NCI-H526 treated with DMSO at 0.1 percent for 48 hours (cell line): ENCODE measurements at regions not wholly inside any gene's neighbourhood (a gene's known extent, or its start where the extent isn't known, plus 50 kb on each side); places are given as distances from the start of the nearest gene placed in this dataset.
A peak's percentile ranks its signal among the peaks of the same experiment; 100 is the strongest.

Source experiments
- DNase-seq: peaks from one replicate; lab custom pipeline; 2025; lab: John Stamatoyannopoulos, UW

DNA sequence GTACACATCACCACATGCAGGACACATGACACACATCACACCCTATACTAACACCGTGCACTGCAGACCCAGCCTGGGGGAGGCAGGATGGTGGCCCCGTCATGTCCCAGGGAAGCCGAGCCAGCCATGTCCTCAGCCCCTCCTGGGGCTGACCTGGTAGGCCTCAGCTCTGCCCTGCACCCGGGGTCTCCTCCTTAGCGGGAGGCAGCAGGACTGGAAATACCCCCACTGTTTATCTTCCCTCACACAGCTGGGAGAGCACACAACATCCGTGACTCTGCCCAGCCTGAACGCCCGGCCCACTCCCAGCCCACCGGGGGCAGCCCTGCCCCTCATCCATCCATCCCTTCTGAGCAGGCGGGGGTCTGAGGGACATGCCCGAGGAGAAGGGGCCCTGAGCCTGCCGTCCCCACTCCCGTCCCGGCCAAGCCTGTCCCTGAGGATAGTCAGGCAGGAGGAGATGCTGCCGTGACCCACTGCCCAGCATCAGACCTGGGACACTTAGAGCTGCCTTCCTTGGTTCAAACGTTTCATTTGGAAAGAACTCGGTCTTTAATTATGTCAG lies 945.0 kb downstream of the BRD1 start:
- no peak for DNase-seq

DNA sequence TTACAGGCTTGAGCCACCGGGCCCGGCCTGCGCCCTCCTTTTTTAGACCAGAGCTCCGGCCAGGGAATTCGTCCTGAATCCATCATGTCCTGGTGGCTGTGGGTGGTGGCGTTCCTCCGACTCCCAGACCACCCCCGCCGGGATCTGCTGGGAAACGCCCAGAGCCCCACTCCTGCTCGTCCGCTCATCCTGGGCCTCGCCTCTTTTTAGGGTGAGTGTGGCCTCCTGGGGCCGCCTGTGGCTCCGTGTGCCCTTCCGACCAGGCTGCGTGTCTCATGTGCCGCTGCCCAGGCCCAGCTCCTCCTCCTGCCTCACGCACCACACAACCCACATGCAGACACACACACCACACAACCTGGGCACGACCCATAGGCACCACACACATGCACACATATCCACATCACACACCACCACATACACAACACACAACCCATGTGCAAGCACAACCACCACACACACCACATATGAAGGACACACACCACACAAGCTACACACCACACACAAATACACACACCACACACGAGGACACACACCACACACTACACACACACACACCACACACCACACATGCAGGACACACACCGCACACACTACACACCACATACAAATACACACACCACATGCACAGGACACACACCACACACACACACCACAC lies 946.2 kb downstream of the BRD1 start:
- no peak for DNase-seq

DNA sequence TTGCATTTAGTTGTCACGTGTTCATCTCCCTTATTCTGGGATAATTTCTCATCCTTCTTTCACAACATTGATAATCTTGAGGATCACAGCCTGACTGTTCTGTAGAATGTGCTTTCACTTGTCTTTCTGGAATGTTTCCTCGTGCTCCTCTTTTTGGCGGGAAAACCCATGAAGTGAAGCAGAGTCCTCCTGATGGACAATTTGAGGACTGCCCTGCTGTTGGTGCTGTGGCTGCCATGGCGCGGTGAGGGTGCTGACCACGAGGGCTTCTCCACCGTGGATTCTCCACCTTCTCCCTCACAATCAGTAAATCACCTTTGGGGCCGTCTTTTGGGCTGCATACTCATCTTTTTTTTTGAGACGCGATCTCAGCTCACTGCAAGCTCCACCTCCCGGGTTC lies 946.9 kb downstream of the BRD1 start:
- no peak for DNase-seq

DNA sequence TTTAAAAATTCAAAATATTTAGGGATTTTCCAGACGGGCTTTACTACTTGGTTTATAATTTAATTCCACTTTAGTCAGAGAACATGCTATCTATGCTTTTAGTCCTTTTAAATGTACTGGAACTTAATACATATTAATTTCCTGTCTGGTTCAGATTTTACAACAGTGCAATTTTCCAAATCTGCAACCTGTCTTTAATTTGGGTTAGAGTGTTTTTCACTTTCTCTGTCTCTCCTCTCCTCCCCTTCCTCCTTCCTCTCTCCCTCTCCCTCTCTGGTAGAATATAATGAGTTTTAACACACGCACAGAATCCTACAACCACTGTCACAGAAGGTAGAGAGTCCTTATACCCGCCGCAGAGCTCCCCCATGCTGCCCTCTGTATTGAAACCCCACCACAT lies 950.7 kb downstream of the BRD1 start:
- no peak for DNase-seq

DNA sequence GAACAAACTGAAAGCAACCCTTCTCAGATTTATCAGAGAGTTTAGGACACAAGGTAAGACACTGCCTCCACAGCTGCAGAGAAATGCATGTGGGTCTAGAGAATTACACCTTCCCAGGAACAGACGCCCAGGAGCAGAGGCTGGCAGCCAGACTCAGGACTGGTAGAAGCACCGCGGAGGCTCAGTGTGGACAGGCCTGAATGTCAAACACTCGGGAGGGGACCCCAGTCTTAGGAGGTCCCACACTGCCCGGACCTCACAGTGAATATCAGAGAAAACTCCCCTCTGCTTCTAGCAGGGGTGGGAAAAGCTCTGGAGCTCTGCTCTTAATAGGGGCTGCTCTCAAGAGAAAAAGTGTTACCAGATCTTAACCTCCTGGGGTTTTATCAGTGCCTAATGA lies 952.7 kb downstream of the BRD1 start:
- DNase-seq: no peak

DNA sequence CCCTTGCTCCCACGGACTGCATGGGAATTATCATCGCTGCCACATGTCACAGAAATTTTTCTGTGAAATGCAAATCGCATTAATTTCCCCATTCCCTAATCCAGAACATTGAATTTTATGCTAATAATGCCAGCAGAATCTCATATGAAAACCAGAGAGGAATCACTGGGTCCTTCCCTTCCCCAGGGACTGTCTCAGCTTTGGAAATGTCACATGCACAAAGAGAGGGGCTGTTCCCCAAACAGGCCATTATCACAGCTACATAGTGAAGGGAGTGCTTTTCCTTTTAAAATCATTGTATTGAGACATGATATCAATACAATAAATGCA lies 954.5 kb downstream of the BRD1 start:
- no peak for DNase-seq

DNA sequence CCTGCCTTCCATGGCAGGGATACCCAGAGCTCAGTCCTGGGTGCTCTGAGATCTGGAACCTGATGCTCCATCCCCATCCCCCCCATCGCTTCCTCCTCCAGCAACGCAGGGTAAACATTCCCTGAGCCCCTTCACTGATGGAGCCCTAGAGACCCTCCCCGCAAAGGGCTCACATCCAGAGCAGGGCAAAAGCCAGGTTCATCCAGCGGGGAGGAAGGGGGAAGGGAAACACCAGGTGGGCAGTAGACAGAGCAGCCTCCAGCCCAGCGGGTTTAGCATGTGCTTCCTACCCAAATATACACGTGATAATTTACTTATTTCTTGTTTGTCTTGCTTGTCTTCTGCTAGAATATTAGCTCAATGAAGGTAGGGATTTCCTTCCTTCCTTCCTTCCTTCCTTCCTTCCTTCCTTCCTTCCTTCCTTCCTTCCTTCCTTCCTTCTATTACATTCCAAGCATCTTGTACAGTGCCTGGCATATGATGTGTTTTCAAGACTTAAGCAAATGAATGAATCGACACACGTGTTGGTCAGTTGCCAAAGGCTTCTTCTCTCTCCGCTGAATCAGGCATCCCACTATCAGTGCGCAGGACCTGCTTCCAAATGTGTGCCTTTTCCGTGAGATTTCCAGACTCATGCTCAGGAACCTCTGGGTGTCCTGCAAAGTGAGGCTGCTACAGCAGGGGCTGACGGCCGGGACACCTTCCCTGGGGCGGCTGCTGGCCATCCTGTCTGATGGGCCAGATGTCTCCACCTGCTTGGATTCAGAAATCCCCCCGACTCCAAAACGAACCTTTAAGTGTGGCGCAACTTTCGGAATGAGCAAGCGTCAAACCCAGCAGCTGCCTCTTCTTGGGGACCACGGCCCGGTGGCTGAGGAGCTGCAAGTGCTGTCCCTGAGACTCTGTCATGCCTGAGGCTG lies 955.1 kb downstream of the BRD1 start:
- no peak for DNase-seq

DNA sequence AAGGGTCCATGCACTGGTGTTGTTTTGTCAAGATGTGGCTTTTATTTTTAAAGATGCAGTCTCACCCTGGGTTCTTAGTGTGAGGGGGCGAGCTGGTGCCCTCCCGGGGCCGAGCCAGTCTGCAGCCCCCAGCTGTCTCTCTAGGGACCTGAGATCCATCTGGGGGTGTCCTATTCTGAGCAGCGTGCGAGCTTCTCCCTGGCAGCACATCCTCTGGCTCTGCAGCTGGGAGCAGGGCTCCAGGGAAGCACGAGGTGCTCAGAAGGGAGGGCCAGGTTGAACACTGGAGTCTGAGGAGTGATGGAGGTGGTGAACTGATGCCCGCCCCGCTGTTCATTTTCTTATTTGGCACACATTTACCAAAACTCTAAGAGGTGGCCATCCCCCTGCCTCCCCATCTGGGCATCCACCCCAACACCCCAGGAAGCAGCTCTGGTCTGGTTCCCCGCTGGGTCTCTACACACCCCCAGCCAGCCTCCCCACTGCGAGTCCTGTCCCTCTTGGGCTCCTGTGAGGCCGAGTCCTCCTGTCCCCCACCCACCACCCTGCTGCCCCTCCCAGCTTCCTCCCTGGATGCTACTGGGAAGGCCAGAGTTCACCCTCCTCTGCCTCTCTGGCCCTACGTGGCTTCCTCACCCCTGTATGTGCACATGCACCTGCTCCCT lies 956.4 kb downstream of the BRD1 start:
- DNase-seq: no peak

DNA sequence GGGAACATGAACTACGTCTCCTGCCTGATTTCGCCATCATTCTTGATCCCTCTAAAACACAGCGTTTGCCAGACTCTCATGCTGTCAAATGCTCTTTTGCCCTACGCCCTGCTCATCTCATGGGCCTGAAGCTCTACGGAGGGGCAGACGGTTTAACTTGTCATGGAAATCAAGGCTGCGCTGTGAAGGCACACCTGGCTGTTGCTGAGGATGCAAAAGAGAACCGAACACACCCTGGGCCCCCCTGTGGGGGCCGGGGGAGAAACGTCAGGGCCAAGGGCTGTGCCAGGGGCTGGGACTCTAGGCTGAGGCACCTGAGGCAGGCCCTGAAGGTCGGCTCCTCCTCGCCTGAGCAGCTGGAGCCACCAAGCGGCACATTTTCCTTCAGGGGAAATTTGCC lies 957.2 kb downstream of the BRD1 start:
- peak; percentile 35 for DNase-seq

DNA sequence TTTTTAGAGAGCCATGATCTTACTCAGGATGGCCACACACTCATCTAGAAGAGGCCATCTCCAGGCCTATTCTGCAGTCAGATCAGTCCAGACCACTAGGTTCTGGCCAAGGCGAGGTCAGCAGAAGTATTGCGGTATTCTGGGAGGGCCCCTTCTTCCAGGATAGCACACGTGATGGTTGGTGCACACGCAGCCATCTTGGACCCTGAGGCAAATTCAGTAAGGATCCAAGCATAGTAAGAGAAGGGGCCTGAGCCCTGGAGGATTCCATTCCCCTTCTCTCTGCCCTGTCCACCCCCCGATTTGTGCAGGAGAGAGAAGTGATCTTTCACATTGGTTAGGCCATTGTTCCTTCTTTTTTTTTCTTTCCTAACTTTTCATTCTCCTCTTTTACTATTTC lies 957.9 kb downstream of the BRD1 start:
- no peak for DNase-seq

DNA sequence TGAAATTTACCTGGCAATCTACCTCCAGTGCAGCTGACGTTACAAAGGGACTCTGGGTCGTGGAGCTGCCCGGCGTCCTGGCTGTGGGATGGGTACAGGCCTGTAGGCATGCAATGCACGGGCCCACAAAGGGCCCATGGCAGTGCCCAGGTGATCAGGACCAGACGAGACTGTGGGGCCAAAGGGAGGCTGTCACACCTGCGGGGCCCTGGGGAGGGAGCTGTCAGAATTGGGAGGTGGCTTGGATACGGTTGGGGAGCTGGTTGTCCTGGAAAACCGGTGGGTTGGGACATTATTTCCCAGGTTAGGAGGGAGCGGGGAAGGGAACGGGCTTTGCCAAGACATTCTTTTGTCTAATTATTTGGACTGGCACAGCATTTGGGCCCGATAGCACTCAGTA lies 958.5 kb downstream of the BRD1 start:
- DNase-seq: no peak

DNA sequence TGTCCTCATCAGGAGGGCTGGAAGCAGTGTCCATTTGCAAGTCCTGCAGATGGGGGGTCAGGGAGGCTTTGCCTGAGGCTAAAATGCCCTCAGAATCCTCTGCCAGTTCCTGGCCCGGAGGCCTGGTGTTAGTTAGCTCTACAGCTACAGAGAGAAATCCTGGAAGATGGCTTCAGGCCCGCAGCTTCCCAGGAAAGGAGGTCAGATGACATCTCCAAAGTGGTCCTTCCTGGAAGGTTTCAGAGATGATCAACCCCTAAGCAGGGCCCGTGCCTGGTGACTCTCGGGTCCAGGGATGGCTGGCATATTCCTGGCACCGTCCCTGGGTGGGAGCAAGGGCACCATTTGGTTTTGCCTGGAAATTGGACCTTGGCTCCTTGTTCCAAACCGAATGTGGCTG lies 959.1 kb downstream of the BRD1 start:
- DNase-seq: no peak

DNA sequence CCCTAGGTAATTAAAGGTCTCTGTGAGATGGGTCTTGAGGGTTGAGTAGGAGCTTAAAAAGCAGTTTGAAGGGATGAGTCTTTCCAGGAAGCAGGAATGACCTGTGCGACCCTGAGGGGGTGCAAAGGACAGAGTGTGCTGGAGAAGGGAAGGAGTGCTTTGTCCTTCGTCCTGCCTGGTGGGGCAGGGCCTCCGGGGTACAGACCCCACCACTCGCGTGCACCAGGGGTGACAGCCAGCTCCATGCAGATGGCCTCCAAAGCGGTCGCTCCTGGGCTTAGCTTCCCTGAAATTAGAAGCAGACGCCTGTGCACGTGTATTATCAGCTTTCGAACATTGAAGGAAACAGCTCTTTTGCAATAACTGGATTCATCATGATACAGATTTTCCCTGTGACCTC lies 959.8 kb downstream of the BRD1 start:
- DNase-seq: no peak

DNA sequence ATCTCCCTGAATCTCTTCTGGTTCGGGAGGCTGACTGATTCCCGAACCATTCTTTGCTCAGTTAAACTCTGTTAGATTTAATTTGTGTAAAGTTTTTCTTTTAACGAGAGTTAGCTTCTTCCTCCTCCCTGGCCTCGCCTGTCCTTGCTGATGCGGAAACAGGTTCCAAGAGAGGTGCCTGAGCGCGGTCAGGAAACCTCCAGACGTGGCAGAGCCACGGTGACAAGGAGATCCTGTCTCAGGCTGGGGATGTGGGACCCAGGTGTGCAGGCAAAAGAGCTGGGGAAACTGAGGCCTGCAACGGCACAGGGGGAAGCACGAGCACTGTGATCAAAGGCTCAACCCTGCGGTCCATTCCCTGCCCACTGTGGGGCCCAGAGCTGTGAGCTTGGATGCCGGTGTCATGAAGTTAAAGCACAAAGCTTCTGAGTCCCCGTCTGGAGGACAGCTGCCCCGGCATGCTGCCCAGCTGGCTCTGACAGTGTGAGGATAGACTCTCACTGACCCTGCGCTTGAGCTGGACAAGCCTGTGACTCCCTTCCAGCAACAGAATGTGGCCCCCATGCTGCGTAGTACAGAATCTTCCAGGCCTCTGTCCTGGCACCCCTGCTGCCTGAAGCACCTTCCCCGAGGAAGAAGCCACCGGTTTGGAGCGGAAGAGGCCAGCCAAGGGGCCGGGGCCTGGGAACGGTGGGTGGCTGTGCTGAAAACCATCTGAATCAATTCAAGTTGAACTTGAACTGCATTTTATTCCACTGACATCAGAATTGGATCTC lies 960.6 kb downstream of the BRD1 start:
- no peak for DNase-seq

DNA sequence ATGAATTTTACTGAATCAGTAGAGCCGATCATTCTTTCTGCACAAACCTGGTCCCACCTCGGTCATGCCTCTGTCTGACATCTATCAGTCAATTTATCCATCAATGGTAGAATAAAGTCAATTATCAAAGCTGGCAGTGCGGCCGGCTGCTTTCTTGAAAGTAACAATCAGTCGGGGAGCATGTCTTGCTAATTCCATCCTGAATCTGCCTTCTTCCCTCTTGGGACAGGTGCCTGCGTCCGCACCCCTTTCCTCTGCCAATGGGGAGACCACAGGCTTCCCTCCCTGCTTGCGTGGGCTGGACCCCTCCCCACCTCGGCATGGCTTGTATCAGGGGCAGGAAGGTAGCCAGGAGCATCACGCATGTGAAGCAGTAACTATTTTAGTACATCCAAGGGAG lies 962.9 kb downstream of the BRD1 start:
- DNase-seq: no peak

DNA sequence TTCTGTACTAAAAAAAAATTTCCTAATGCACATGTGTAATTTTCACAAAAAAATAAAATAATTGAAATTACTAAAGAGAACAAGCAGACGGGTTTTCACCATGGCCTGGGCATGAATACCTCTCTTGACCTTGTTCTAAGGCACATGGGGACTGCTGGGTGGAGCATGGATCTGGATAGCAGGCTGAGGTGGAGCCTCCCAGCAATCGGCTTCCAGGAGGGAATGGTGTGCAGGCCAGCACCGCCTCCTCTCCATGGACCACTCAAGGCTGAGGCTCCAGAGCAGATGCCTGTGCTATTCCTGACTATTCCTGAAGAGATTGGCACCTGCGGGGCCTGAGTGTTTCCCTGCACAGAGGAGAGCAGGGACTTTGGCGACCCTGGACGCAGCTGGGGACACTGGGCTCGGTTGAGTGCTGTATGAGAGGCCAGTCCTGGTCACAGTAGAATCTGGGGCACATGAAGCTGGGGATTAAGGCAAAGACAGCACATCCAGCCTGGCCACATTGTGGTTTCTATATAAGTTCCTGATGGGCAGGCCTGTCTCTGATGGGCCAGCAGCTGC lies 963.6 kb downstream of the BRD1 start:
- DNase-seq: no peak

DNA sequence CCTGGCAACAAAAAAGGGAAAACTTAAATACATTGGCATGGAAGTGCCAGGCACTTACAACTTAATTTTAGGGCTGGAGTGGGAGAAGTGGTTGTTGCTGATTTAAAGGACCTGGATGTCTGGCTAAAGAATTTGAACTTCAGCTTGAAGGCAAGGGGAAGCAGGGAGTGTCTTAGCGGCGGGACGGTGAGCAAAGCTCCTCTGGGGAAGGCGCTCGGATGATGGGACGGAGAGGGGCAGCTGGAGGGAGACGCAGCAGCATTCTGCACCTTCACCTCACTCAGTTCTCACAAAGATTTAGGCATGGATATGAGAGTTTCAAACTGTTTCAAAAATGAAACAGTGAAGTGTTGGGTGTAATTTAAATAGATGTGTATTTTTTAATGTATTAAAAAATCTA lies 967.1 kb downstream of the BRD1 start:
- no peak for DNase-seq

DNA sequence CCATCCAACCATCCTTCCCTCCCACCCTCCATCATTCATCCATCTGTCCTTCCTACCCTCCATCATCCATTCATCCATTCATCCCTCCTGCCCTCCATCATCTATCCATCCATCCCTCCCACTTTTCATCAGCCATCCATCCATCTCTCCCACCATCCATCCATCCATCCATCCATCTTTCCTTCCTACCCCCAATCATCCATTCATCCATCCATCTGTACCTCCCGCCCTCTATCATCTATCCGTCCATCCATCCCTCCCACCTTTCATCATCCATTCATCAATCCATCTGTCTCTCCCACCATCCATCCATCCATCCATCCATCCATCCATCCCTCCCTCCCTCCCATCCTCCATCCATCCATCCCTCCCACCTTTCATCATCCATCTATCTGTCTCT lies 968.8 kb downstream of the BRD1 start:
- DNase-seq: no peak

DNA sequence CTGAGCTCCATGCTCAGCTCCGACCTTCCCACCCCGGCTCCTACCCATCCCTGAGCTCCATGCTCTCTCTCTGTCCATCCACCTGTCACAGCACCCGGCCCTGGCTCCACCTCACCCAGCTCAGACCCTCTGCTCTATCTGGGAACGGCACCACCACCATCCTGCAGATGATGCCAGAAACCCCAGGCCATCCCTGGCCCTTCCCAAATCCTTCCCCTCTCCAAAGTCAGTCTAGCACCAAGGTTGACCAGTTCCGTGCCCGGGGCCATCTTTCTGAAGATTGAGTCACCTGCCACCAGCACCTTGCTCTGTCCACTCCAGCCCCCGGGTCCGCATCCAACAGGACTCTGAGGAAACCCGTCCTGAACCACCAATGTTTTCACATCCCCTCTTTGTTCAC lies 969.6 kb downstream of the BRD1 start:
- no peak for DNase-seq

DNA sequence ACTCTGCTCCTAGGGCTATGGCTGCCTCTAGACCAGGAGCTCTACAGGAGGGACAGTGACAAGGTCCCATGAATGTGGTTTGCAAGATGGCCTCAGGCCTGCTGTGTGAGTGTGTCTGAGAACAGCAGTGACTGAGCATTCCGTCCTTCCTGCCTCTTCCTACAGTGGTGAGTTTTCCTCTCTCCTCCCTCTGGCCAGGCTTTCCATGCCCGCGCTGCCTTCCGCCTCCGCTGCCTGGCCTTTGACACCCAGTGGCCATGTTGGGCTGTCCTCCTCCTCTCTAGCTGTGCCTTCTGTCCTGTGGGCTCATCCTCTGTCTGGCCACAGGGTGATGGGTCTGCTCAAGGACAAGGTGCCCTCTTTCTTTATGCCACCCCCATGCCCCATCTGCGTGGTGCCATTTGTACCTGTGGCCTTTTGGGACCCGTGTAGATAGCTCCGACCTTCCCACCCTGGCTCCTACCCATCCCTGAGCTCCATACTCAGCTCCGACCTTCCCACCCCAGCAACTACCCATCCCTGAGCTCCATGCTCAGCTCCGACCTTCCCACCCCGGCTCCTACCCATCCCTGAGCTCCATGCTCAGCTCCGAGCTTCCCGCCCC lies 970.4 kb downstream of the BRD1 start:
- DNase-seq: no peak

DNA sequence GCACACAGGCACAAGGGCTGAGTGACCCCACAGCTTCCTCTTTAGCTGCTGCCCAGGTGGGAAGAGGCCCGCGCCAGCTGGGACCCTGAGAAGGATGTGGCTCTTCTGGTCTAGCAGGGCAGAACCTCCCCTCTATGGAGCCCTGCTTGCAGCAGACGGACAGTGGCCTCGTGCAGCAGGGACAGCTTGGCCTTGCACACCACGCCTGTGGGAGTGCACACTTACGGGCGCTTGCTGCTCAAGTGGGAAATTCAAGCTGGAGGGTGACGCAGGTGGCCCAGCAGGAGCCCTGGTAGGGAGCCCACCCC lies 971.4 kb downstream of the BRD1 start:
- no peak for DNase-seq
